ENCODE measurements at regions not wholly inside any gene's neighbourhood (a gene's known extent, or its start where the extent isn't known, plus 50 kb on each side); places are given as distances from the start of the nearest gene placed in this dataset.

DNA sequence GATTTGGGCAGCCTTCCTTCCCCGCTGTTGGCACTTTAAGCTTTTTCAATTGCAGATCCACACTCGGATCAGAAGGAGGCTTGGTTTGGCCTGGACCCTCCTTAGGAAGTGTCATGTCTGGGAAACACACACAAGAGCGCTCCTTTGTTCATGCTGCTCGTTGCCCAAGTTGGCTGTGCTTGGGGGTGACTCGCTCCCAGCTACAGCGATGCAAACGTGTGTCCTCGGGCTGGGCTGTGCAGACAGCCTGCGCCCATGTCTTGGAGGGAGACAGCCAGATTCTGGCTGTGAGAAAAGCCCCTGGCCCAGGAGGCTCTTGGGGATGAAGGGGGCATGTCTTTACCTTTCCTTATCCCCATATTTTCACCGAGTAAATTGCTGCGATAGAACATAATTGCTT lies 665.6 kb upstream of the EEF2KMT start:
- no peak for TF ChIP-seq POLR2A (IDR thresholded peaks at IDR 0.05; ENCODE audit: low read depth, low read length)
- TF ChIP-seq, protein P1, sequence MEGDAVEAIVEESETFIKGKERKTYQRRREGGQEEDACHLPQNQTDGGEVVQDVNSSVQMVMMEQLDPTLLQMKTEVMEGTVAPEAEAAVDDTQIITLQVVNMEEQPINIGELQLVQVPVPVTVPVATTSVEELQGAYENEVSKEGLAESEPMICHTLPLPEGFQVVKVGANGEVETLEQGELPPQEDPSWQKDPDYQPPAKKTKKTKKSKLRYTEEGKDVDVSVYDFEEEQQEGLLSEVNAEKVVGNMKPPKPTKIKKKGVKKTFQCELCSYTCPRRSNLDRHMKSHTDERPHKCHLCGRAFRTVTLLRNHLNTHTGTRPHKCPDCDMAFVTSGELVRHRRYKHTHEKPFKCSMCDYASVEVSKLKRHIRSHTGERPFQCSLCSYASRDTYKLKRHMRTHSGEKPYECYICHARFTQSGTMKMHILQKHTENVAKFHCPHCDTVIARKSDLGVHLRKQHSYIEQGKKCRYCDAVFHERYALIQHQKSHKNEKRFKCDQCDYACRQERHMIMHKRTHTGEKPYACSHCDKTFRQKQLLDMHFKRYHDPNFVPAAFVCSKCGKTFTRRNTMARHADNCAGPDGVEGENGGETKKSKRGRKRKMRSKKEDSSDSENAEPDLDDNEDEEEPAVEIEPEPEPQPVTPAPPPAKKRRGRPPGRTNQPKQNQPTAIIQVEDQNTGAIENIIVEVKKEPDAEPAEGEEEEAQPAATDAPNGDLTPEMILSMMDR (IDR thresholded peaks at IDR 0.05; ENCODE audit: extremely low read depth in 1 of 2, insufficient read depth in 1 of 2, low read depth in 1 of 2, low read length in 2 of 2) = no peak
- TF ChIP-seq POLR2AphosphoS5 (IDR thresholded peaks at IDR 0.05; ENCODE audit: insufficient read depth, low read depth, low read length) = no peak
- no peak for TF ChIP-seq EZH2 (IDR thresholded peaks at IDR 0.05; ENCODE audit: borderline replicate concordance, low read depth, low read length, severe bottlenecking)
- TF ChIP-seq, protein P2, sequence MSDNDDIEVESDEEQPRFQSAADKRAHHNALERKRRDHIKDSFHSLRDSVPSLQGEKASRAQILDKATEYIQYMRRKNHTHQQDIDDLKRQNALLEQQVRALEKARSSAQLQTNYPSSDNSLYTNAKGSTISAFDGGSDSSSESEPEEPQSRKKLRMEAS (IDR thresholded peaks at IDR 0.05; ENCODE audit: insufficient read depth, insufficient read length) = no peak
- TF ChIP-seq JUN (IDR thresholded peaks at IDR 0.05; ENCODE audit: borderline replicate concordance, insufficient read depth, insufficient read length, low read depth) = no peak
- no peak for TF ChIP-seq MYC (IDR thresholded peaks at IDR 0.05; ENCODE audit: low read depth, low read length)
